OCI-LY7 (cell line): ENCODE measurements at regions not wholly inside any gene's neighbourhood (a gene's known extent, or its start where the extent isn't known, plus 50 kb on each side); places are given as distances from the start of the nearest gene placed in this dataset.

Experiments
- BruUV-seq: library from RNA; stranded (reverse); fragments of 400-500 nt; replicated peaks from 2 replicates; lab custom pipeline; 2021; lab: Mats Ljungman, UMichigan
- CTCF ChIA-PET: fragments of 300-600 bp; sonication (Branson Sonifier 250); formaldehyde crosslinking; loops from one replicate; lab custom pipeline; 2022; ENCODE audit warnings: antibody characterized with exemption; ENCODE audit not compliant: unreplicated experiment; lab: Charles Lee
- POLR2A ChIA-PET: fragments of 300-600 bp; sonication (Branson Sonifier 250); formaldehyde crosslinking; loops from one replicate; lab custom pipeline; 2022; ENCODE audit warnings: antibody characterized with exemption; lab: Charles Lee
- DNase-seq: peaks from one replicate; pipeline ENCODE4 v3.0.0-alpha.2; 2015; ENCODE audit warnings: low spot score
- H2AFZ ChIP-seq: fragments of 200-600 bp; sonication (generic), shearing (Covaris generic); 2 replicates; pipeline ENCODE4 v1.6.1; 2014; ENCODE audit warnings: mild to moderate bottlenecking, antibody characterized with exemption, low read length, moderate library complexity
- H3K27ac ChIP-seq: fragments of 200-600 bp; sonication (generic); 2 replicates; pipeline ENCODE4 v1.5.1; 2014; ENCODE audit warnings: mixed run types, low read depth, mild to moderate bottlenecking, moderate library complexity, low read length, inconsistent platforms; ENCODE audit not compliant: poor library complexity, severe bottlenecking
- H3K36me3 ChIP-seq: fragments of 200-600 bp; sonication (generic); 2 replicates; pipeline ENCODE4 v1.6.1; 2014; ENCODE audit warnings: mild to moderate bottlenecking, antibody characterized with exemption, low read length, moderate library complexity, mixed read lengths; ENCODE audit not compliant: insufficient read depth
- H3K4me1 ChIP-seq: fragments of 200-600 bp; sonication (generic); 2 replicates; pipeline ENCODE4 v1.5.1; 2014; ENCODE audit warnings: mild to moderate bottlenecking, low read length; ENCODE audit not compliant: insufficient read depth, poor library complexity, severe bottlenecking
- H3K4me2 ChIP-seq: fragments of 200-600 bp; sonication (generic); 2 replicates; pipeline ENCODE4 v1.6.1; 2014; ENCODE audit warnings: mild to moderate bottlenecking, low read length
- H3K4me3 ChIP-seq: fragments of 200-600 bp; sonication (generic); 2 replicates; pipeline ENCODE4 v1.5.1; 2014; ENCODE audit warnings: mild to moderate bottlenecking, low read depth, low read length; ENCODE audit not compliant: poor library complexity, severe bottlenecking
- H3K79me2 ChIP-seq: fragments of 200-600 bp; sonication (generic); 2 replicates; pipeline ENCODE4 v1.6.1; 2016; ENCODE audit warnings: low read depth, mild to moderate bottlenecking, low read length, moderate library complexity, mixed read lengths; ENCODE audit not compliant: insufficient read depth
- H3K9me2 ChIP-seq: fragments of 200-600 bp; sonication (generic); 2 replicates; pipeline ENCODE4 v1.6.1; 2016; ENCODE audit warnings: mild to moderate bottlenecking, low read length, mixed read lengths; ENCODE audit not compliant: insufficient read depth
- H3K9me3 ChIP-seq: fragments of 200-600 bp; sonication (generic); 2 replicates; pipeline ENCODE4 v1.6.1; 2014; ENCODE audit warnings: mild to moderate bottlenecking, mixed run types, low read length, mixed read lengths
- H4K20me1 ChIP-seq: fragments of 200-600 bp; sonication (generic); 2 replicates; pipeline ENCODE4 v1.6.1; 2014; ENCODE audit warnings: mild to moderate bottlenecking, antibody characterized with exemption, low read length, moderate library complexity, mixed read lengths; ENCODE audit not compliant: insufficient read depth
- EZH2phosphoT487 ChIP-seq: fragments of 200-600 bp; sonication (generic); IDR thresholded peaks from 2 replicates; pipeline ENCODE4 v1.6.1; 2018; ENCODE audit warnings: low read depth, borderline replicate concordance, mild to moderate bottlenecking, mixed run types, antibody characterized with exemption, low read length, moderate library complexity, mixed read lengths
- intact Hi-C: fragments of 100-400 bp; cut with micrococcal nuclease; formaldehyde crosslinking; loops from one replicate; pipeline ENCODE4 v1.10.0; 2022; ENCODE audit not compliant: unreplicated experiment
- TF ChIP-seq, protein P1 (sequence below): fragments of 200-600 bp; sonication (generic); conservative IDR thresholded peaks from 2 replicates; pipeline ENCODE4 v1.5.1; 2014; ENCODE audit warnings: mild to moderate bottlenecking, antibody characterized with exemption, low read length, moderate library complexity, mixed read lengths

DNA sequence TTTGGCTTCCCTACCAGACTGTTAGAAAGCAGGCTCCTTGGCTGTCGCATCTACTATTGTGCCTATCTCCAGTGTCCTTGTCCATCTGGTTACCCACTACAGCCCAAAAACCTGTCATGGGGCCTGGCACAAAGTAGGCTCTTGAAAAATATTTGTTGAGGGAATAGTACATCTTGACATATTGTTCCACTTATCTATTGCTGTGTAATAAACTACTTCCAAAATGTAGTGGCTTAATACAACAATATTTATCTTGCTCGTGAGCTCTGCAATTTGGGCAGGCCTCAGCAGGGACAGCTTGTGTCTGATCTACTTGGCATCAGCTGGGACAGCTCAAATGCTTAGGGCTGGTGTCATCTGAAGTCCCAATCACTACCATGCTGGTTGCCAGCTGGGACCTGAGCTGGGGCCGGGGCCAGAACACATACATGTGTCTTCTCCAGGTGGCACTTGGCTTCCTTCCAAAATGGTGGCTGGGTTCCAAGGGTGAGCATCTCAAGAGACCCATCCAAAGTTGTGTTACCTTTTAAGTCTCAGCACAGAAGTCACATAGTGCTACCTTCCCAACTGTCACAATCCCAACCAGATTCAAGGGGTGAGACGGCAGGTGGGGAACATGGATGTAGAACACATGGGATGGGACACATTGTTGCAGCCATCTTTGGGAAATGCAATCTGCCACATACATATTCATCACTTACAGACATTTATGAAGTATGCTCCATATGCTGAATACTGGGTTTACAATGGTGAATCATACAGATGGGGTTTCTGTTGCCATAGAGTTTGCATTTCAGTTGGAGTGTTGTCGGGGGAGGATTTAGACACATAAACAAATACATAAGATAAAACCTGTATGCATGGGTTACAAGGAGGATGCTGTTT, 134.2 kb downstream of the FOXI3 start:
- Histone ChIP-seq H3K4me1 (no peaks in the 10 kb centered on the region), H3K9me3 (no peaks in the 10 kb centered on the region), H2AFZ (no peak overlapping the region), H3K4me3 (no peak overlapping the region), H3K4me2 (no peak overlapping the region), H3K9me2 (no peaks in the 10 kb centered on the region), H3K36me3 (no peaks in the 10 kb centered on the region), H3K79me2 (no peaks in the 10 kb centered on the region), H4K20me1 (no peaks in the 10 kb centered on the region), H3K27ac (no peak overlapping the region)
- POLR2A ChIA-PET, result no interaction called here
- no TSS peak for BruUV-seq
- TF ChIP-seq, protein P1, sequence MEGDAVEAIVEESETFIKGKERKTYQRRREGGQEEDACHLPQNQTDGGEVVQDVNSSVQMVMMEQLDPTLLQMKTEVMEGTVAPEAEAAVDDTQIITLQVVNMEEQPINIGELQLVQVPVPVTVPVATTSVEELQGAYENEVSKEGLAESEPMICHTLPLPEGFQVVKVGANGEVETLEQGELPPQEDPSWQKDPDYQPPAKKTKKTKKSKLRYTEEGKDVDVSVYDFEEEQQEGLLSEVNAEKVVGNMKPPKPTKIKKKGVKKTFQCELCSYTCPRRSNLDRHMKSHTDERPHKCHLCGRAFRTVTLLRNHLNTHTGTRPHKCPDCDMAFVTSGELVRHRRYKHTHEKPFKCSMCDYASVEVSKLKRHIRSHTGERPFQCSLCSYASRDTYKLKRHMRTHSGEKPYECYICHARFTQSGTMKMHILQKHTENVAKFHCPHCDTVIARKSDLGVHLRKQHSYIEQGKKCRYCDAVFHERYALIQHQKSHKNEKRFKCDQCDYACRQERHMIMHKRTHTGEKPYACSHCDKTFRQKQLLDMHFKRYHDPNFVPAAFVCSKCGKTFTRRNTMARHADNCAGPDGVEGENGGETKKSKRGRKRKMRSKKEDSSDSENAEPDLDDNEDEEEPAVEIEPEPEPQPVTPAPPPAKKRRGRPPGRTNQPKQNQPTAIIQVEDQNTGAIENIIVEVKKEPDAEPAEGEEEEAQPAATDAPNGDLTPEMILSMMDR, result no peak
- TF ChIP-seq EZH2phosphoT487, result no peak
- intact Hi-C loops, result no loop called here
- CTCF ChIA-PET, result no interaction called here
- DNase-seq, result no peak

DNA sequence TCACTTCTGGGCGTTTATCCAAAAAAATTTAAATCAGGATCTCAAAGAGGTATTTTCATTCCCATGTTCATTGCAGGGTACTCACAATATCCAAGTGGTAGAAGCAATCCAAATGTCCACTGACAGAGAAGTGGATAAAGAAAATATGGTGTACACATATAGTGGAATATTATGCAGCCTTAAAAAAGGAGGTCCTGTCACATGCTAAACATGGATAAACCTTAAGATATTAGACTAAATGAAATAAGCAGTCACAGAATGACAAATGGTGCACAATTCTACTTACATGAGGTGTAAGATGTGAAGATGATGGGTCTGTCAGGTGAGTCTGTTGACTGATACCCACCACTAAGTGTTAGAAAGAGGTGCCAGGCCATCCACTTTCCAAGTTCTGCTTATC, 140.6 kb downstream of the THNSL2 start:
- H3K79me2 ChIP-seq, result no peaks in the 10 kb centered on the region
- no peak overlapping the region for H3K4me2 ChIP-seq
- no peak overlapping the region for H2AFZ ChIP-seq
- BruUV-seq, result no TSS peak
- CTCF ChIA-PET, result no interaction called here
- H4K20me1 ChIP-seq, result no peaks in the 10 kb centered on the region
- no peak overlapping the region for H3K4me3 ChIP-seq
- H3K4me1 ChIP-seq, result no peaks in the 10 kb centered on the region
- intact Hi-C loops, result no loop called here
- no peaks in the 10 kb centered on the region for H3K9me2 ChIP-seq
- no peaks in the 10 kb centered on the region for H3K36me3 ChIP-seq
- H3K9me3 ChIP-seq, result no peaks in the 10 kb centered on the region; the same call in 1 of the 2 replicates
- DNase-seq, result no peak
- TF ChIP-seq, protein P1, result no peak
- TF ChIP-seq EZH2phosphoT487, result no peak
- POLR2A ChIA-PET, result interaction anchor here (0.7 kb wide), 1 partner anchor 408 kb away, joined by 3 read pairs; no protein-coding TSS in a partner anchor
- no peak overlapping the region for H3K27ac ChIP-seq

DNA sequence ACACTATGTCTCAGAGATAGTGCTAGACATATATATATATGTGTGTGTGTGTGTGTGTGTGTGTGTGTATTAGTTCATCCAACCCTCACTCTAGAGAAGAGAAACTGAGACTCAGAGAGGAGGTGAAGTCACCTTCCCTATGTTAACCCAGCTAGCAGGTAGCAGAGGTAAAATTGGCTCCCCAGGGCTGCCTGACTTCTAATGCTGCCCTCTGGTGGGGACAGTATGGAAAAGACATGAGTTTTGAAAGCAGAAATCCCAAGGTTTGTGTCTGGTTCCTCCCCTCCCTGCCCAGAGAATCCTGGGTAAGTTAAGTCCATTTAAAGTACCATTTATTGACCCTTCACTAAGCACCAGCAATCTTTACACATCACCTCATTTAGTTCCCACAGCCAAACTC, 137.7 kb downstream of the THNSL2 start:
- TF ChIP-seq EZH2phosphoT487, result no peak
- TF ChIP-seq, protein P1, result peak; percentile 76
- Histone ChIP-seq H3K4me2 (no peak overlapping the region), H2AFZ (no peak overlapping the region), H3K36me3 (no peaks in the 10 kb centered on the region), H4K20me1 (no peaks in the 10 kb centered on the region), H3K9me2 (no peaks in the 10 kb centered on the region), H3K27ac (no peak overlapping the region), H3K9me3 (no peaks in the 10 kb centered on the region; the same call in 1 of the 2 replicates), H3K4me1 (no peaks in the 10 kb centered on the region), H3K79me2 (no peaks in the 10 kb centered on the region), H3K4me3 (no peak overlapping the region)
- peak; percentile 43 for DNase-seq
- ChIA-PET POLR2A (no interaction called here), CTCF (no interaction called here)
- BruUV-seq, result no TSS peak
- intact Hi-C loops, result loop anchor here (5.0 kb wide), 1 partner anchor 116 kb away; no protein-coding TSS in a partner anchor
